HG02973 (cell line): ENCODE measurements at regions not wholly inside any gene's neighbourhood (a gene's known extent, or its start where the extent isn't known, plus 50 kb on each side); places are given as distances from the start of the nearest gene placed in this dataset.
"Not testable (repeated sequence)": the region's sequence is repeated elsewhere in the genome, so short reads cannot be mapped to it uniquely, and the experiment has no call there.

ENCODE experiments used
- ATAC-seq: cut with Tn5 transposase; IDR thresholded peaks from one replicate; pipeline ENCODE4 v1.9.1; 2021; ENCODE audit warnings: moderate library complexity; ENCODE audit not compliant: unreplicated experiment

- ATAC-seq, result no peak
These were observed 657.7 kb upstream of the GOT2 start for GRCh38 chr16:59391617-59392364.

- no peak for ATAC-seq
These were observed 651.8 kb upstream of the GOT2 start for GRCh38 chr16:59385959-59386358.

- no peak for ATAC-seq
These were observed 651.4 kb upstream of the GOT2 start for GRCh38 chr16:59385491-59385890.

GRCh38 chr16:59373632-59374031 lies 639.5 kb upstream of the GOT2 start:
- no peak for ATAC-seq

GRCh38 chr16:59370717-59371116 lies 636.6 kb upstream of the GOT2 start:
- ATAC-seq, result no peak

GRCh38 chr16:59369523-59369922 lies 635.4 kb upstream of the GOT2 start:
- ATAC-seq, result no peak

- no peak for ATAC-seq
These were observed 634.5 kb upstream of the GOT2 start for GRCh38 chr16:59368586-59368985.

GRCh38 chr16:59356709-59357108 lies 622.6 kb upstream of the GOT2 start:
- ATAC-seq, result no peak

GRCh38 chr16:59356144-59356543 lies 622.0 kb upstream of the GOT2 start:
- ATAC-seq, result no peak

GRCh38 chr16:59355704-59356103 lies 621.6 kb upstream of the GOT2 start:
- ATAC-seq, result no peak

GRCh38 chr16:59351305-59351903 lies 617.3 kb upstream of the GOT2 start:
- ATAC-seq, result no peak

- ATAC-seq, result no peak
These were observed 616.6 kb upstream of the GOT2 start for GRCh38 chr16:59350670-59351069.

GRCh38 chr16:59342669-59343068 lies 608.6 kb upstream of the GOT2 start:
- ATAC-seq, result no peak

GRCh38 chr16:59341368-59341767 lies 607.3 kb upstream of the GOT2 start:
- ATAC-seq, result no peak

GRCh38 chr16:59339871-59340270 lies 605.8 kb upstream of the GOT2 start:
- ATAC-seq, result no peak

GRCh38 chr16:59336136-59336695 lies 602.1 kb upstream of the GOT2 start:
- ATAC-seq, result no peak

- not testable (repeated sequence) for ATAC-seq
These were observed 597.6 kb upstream of the GOT2 start for GRCh38 chr16:59331708-59332107.

- no peak for ATAC-seq
These were observed 596.0 kb upstream of the GOT2 start for GRCh38 chr16:59330019-59330670.

- ATAC-seq, result no peak
These were observed 594.8 kb upstream of the GOT2 start for GRCh38 chr16:59328961-59329360.

GRCh38 chr16:59327894-59328293 lies 593.8 kb upstream of the GOT2 start:
- ATAC-seq, result no peak

GRCh38 chr16:59326955-59327354 lies 592.8 kb upstream of the GOT2 start:
- no peak for ATAC-seq

- no peak for ATAC-seq
These were observed 590.3 kb upstream of the GOT2 start for GRCh38 chr16:59324462-59324861.
